COLO668 (cell line): ENCODE measurements at regions not wholly inside any gene's neighbourhood (a gene's known extent, or its start where the extent isn't known, plus 50 kb on each side); places are given as distances from the start of the nearest gene placed in this dataset.

Experiments used
- DNase-seq: peaks from one replicate; lab custom pipeline; 2025; ENCODE audit not compliant: unreplicated experiment; lab: John Stamatoyannopoulos, UW

GRCh38 chr4:156018383-156018782, 64.7 kb upstream of the CTSO start:
- DNase-seq = no peak

- DNase-seq = no peak
These were observed 62.1 kb upstream of the CTSO start for GRCh38 chr4:156015781-156016180.

GRCh38 chr4:156006192-156006591, 52.5 kb upstream of the CTSO start:
- DNase-seq = no peak
